GM12891 (cell line): ENCODE measurements at regions not wholly inside any gene's neighbourhood (a gene's known extent, or its start where the extent isn't known, plus 50 kb on each side); places are given as distances from the start of the nearest gene placed in this dataset.
"Not testable (repeated sequence)": the region's sequence is repeated elsewhere in the genome, so short reads cannot be mapped to it uniquely, and the experiment has no call there.

Source experiments
- DNase-seq: peaks from one replicate; pipeline ENCODE4 v3.0.0; 2011; ENCODE audit warnings: low spot score; ENCODE audit not compliant: insufficient read length
- FAIRE-seq: peaks from 2 replicates; lab custom pipeline; 2011; peaks lifted over from hg19 to GRCh38; lab: Jason Lieb, UNC
- PAX5 ChIP-seq: IDR thresholded peaks from 2 replicates; pipeline ENCODE4 v1.6.1; 2011; ENCODE audit warnings: low read length, moderate library complexity, mild to moderate bottlenecking; ENCODE audit not compliant: insufficient read depth, severe bottlenecking
- POLR2A ChIP-seq: IDR thresholded peaks from 2 replicates; pipeline ENCODE4 v1.6.1; 2011; ENCODE audit warnings: low read depth, low read length, control low read depth
- POLR2AphosphoS5 ChIP-seq: IDR thresholded peaks from 2 replicates; pipeline ENCODE4 v1.6.1; 2011; ENCODE audit warnings: low read depth, low read length, control low read depth
- POU2F2 ChIP-seq: IDR thresholded peaks from 2 replicates; pipeline ENCODE4 v1.6.1; 2011; ENCODE audit warnings: low read depth, mild to moderate bottlenecking, control low read depth, low read length, moderate library complexity
- SPI1 ChIP-seq: IDR thresholded peaks from 2 replicates; pipeline ENCODE4 v1.6.1; 2011; ENCODE audit warnings: low read depth, low read length, control low read depth
- TAF1 ChIP-seq: IDR thresholded peaks from 2 replicates; pipeline ENCODE4 v1.6.1; 2011; ENCODE audit warnings: low read depth, low read length, control low read depth

- no peak for DNase-seq
- no peak for FAIRE-seq
These were observed 173.9 kb downstream of the C9orf50 start for GRCh38 chr9:129446828-129447550.

GRCh38 chr9:129445794-129446306 lies 175.1 kb downstream of the C9orf50 start:
- DNase-seq: no peak
- TF ChIP-seq TAF1 (no peak), POLR2A (no peak), POLR2AphosphoS5 (no peak), POU2F2 (no peak), PAX5 (no peak), SPI1 (no peak)
- FAIRE-seq: no peak

More at GRCh38 chr9:129446828-129447550, 173.9 kb downstream of the C9orf50 start:
- no peak for TF ChIP-seq POLR2AphosphoS5

- not testable (repeated sequence) for DNase-seq, FAIRE-seq
These were observed 177.3 kb downstream of the C9orf50 start for GRCh38 chr9:129443515-129444164.

GRCh38 chr9:129442803-129443511 lies 177.9 kb downstream of the C9orf50 start:
- TF ChIP-seq POU2F2 (no peak), TAF1 (no peak), SPI1 (no peak), PAX5 (no peak), POLR2AphosphoS5 (no peak), POLR2A (no peak)
- no peak for DNase-seq
- FAIRE-seq: no peak

GRCh38 chr9:129441852-129442251 lies 179.0 kb downstream of the C9orf50 start:
- DNase-seq (no peak), FAIRE-seq (no peak)
- no peak for TF ChIP-seq TAF1
- no peak for TF ChIP-seq PAX5
- no peak for TF ChIP-seq SPI1
- no peak for TF ChIP-seq POU2F2
- no peak for TF ChIP-seq POLR2A
- no peak for TF ChIP-seq POLR2AphosphoS5

GRCh38 chr9:129440435-129441186 lies 180.3 kb downstream of the C9orf50 start:
- DNase-seq: no peak
- no peak for FAIRE-seq
- TF ChIP-seq POU2F2: no peak

- TF ChIP-seq PAX5: no peak
- TF ChIP-seq POLR2AphosphoS5: no peak
- no peak for TF ChIP-seq SPI1
- TF ChIP-seq TAF1: no peak
- TF ChIP-seq POU2F2: no peak
- no peak for TF ChIP-seq POLR2A
- FAIRE-seq (no peak), DNase-seq (no peak)
These were observed 181.7 kb downstream of the C9orf50 start for GRCh38 chr9:129439242-129439641.

GRCh38 chr9:129437626-129438323 lies 183.1 kb downstream of the C9orf50 start:
- DNase-seq: no peak
- TF ChIP-seq POLR2A (no peak), POLR2AphosphoS5 (no peak), POU2F2 (no peak), SPI1 (no peak), PAX5 (no peak)
- no peak for FAIRE-seq
